GM21786 (cell line): ENCODE measurements at regions not wholly inside any gene's neighbourhood (a gene's known extent, or its start where the extent isn't known, plus 50 kb on each side); places are given as distances from the start of the nearest gene placed in this dataset.

Source experiments
- ATAC-seq: cut with Tn5 transposase; IDR thresholded peaks from one replicate; pipeline ENCODE4 v1.9.1; 2021; ENCODE audit not compliant: unreplicated experiment

- no peak for ATAC-seq
These were observed 152.8 kb downstream of the OAT start for GRCh38 chr10:124265776-124266467.

DNA sequence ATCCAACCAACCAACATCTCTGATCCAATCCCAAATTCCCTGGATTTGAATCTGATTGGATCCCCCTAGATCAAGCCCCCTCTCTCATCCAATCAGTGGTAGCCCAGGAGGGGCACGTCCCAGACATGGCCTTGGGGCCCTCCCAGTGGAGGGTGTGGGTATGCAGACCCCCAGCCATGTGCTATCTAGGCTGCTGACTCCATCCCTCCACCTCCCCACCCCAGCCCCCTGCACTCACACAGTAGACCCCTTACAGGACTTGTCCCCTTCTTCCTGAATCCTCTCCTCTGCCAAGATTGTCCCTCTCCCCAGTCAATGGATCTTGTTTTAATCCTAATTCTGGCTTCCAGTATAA lies 153.4 kb downstream of the OAT start:
- no peak for ATAC-seq

- ATAC-seq = no peak
These were observed 153.9 kb downstream of the OAT start for GRCh38 chr10:124264711-124265390.

DNA sequence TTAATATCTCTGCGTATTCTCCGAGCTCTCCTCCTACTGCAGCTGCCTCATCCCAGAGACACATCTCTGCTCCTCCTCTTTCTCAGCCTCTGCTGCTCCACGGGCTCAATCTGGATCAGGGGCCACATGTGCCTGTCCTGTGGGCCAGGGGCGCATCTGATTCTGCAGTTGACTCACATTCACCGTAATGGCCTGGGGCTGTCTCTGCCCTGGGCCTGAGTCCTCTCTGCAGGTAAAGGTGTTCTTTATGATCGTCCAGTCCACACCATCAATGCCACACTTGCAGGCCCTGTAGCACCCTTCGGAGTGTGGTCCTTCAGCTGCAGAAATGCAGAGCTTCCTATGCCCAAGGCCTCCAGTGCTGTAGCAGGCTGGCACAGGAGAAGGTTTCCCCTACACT lies 154.5 kb downstream of the OAT start:
- ATAC-seq = no peak

DNA sequence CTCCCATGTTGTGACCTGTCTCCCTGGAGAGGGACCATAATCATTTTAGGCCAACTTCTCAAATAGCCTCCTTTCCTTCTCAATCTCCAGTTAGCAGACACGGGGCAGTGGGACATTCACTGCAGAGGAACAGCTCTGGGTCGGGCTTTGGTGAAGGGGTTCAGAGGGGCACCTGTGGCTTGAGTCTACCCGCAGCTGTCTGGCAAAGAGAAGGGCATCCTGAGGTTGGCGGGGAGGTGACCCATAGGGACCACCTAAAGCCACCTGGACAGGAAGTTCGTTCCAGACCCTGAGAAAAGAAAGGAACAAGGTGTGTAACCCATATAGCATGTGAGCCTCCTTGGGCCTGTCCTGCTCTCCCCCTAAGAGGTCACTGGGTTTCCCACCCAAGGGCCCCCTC lies 155.0 kb downstream of the OAT start:
- ATAC-seq = no peak

DNA sequence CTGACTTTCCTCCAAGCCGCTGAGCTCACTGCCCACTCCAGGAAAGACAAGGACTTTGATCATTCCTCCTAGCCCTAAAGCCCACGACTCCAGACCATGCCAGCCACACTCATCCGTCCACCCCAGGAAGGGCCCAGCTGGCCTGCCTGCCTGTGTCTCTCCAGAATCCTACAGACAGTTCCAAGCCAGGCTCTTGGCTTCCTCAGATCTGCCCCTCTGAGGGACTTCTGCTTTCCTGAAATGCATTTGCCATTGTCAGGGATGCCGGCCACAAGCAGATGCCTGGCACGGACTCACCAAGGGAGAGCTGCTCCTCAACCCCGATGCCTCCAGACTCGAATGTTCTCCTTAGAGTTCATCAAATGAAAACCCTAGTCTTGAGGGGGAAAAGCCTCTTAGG lies 155.8 kb downstream of the OAT start:
- no peak for ATAC-seq

DNA sequence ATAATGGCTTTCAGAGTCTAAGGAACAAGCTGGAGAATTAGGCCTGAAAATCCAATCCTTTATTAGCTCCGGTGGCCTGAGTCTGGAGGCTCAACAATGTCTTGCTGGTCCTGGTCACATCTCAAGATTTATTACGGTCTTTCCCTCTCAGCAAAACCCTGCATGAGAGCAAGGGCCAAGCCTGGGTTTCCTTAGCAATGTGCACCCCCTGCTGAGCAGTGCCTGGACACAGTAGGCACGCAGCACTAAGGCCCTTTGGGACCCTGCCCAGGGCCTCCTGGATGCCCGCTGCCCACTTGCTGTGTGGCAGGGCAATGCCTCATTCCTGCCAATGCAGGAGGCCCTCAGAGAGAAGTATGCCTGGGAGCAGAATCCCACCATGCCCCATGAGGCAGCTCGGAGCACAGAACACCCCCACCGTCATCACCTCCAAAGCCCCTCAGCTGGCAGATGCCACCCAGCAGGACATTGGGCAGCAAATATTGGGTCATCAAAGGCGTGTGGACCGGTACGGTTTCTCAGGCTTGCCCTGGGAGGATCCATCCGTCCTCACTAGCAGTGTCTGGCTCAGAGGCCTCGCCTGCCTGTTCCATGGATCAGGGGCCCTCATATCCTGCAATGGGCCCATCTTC lies 156.4 kb downstream of the OAT start:
- no peak for ATAC-seq

- no peak for ATAC-seq
These were observed 159.4 kb downstream of the OAT start for GRCh38 chr10:124259139-124259825.

DNA sequence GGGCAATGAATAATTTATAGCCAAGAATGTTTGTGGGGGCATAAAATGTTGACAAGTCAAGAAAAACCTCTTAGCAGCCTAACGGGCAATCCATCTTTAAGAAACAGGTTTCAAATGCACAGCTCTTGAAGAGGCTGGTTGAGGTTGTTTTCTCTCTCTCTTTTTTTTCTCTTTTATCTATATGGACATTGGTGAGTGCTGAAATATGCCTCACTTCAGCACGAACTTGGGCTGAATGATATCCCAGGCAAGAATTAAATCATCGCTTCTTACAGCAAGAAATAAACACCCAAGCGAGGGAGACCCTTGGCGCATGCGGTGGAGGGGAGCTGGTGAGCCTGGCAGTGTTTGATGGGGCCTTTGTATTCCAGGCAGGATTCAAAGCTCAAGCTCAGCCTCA lies 160.9 kb downstream of the OAT start:
- ATAC-seq = no peak

DNA sequence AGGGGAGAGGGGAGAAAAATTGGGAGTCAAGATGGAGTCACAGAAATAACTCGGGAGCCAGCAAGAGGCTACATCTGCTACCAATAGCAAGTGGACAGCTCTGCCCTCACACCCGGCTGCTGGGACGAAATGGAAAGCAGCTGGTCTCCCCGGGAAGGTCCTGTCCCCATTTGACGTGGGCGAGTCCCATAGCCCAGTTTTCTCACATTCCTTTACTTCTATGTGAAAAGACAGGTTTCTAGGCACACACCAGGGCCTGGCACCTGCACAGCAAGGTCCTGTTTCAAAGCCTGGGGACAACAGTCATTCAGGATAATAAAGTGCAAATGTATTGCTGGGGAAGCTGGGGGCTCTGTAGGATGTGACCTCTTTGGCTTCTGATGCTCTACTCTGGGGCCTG lies 162.6 kb downstream of the OAT start:
- ATAC-seq = no peak

DNA sequence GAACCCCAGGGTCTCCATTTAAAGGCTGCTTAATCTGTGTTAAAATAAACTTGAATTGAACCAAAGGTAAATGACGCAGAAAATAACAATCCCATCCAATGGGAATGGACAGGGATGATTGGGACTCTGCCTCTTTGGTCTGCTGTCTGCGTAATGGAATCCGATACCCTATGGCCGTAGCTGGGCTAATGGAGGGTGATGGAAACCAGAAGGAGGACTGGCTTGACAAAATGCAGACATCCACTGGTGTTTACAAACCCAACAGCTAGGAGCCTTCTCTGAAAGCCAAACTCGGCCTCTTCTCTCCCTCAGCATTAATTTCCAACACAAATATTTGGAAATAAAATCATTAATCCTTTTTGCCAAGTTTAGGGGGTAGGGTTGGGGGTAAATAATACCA lies 162.2 kb upstream of the CHST15 start:
- ATAC-seq = no peak

- ATAC-seq = no peak
These were observed 161.1 kb upstream of the CHST15 start for GRCh38 chr10:124254490-124254889.

DNA sequence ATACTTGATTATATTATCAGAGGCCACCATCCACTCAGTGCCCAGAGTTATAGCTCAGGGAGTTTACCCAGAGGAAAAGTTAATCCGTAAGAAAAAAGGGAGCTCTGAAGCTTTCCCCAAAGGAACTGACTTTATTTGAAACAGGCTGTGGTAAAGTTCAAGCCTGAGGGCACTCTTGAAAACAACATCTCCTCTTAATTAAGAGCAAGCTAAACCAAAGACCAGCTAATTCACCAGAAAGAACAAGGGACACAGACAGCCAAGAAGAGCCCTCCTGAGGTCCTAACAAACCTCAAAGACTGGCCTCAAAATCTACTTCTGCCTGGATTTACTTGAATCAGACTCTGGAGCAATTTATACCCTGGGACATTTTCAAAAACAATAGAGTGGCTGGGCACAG lies 159.6 kb upstream of the CHST15 start:
- ATAC-seq = no peak

DNA sequence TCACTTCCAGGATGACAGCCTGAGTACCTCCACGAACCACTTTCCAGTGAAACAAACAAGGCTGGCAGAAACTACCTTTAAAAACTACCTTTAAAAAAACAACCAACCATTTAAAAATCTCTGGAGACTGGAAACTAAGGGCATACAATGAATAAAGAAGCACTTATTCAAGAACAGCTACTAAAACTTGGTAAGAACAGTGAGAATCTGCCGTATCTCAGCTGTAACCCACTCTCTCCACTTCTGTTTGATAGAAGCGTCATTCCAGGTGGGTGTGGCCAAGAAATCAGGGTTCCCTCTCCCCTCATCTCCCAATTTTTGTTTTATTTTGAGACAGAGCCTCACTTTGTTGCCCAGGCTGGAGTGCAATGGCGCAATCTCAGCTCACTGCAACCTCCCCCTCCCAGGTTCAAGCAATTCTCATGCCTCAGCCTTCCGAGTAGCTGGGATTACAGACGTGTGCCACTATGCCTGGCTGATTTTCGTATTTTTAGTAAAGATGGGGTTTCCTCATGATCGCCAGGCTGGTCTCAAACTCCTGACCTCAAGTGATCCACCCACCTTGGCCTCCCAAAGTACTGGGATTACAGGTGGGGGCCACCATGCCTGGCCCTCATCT lies 158.8 kb upstream of the CHST15 start:
- ATAC-seq = no peak

GRCh38 chr10:124251317-124252065 lies 158.1 kb upstream of the CHST15 start:
- ATAC-seq = no peak

DNA sequence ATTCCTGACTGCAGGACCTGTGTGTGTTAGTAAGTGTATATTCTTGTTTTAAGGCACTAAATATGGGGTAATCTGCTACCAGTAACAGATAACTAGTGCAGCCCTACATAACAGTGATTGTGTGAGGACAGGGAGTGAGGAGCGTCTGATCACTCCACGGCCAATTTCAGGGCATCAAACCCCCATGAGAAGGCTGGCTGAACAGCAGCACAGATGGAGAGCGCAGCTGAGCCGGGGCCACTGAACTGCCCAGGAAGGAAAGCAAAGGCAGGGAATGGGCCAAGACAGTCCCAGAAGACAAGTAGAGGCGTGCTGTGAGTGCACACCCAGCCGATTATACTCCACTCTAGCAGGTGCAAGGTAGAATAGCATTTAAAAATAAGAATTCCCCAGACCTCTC lies 157.1 kb upstream of the CHST15 start:
- ATAC-seq = no peak

DNA sequence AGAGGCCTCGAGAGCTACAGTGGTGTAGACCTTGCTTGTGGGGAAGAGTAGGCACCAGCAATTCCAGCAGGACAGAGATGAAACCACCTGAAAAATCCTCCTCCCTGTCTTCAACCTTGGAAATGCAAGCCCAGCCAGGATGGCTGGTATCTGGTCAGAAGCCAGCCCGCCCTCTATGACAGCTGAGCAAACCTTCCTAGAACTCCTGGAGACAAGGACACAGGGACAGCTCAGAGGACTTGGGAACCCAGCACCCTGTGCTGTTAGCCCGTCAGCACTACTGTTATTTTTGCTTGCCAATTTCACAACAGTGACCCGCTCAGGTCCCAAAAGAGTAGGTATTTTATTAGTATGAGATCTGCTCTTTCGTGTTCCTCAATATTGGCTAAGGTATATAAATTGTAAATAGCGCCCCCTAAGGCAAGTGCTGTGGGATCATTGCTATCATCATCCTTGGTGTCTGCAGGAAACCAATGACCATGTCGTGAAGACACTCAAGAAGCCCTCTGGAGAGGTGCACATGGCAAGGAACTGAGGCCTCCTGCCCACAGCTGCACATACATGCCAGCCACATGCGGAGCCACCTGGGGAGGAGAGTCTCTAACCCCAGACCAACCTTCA lies 156.5 kb upstream of the CHST15 start:
- no peak for ATAC-seq

DNA sequence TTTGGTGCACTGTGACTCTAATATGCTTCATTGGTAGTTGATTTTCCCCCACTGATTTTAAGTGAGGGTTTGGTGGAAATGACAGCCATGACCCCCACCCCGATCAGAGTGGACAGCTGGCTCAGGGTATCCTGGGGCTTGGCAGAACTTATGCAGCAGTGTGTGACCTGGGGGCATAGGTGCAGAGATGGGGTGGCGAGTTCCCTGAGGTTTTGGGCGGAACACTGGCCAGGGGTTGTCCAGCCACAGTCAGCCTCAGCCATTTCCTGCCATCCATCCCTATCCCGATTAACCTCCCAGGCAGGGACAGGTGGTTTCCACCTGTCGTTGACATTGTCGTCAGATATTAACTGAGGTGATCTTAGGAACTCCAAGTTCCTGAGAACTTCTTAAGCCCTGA lies 155.8 kb upstream of the CHST15 start:
- no peak for ATAC-seq

DNA sequence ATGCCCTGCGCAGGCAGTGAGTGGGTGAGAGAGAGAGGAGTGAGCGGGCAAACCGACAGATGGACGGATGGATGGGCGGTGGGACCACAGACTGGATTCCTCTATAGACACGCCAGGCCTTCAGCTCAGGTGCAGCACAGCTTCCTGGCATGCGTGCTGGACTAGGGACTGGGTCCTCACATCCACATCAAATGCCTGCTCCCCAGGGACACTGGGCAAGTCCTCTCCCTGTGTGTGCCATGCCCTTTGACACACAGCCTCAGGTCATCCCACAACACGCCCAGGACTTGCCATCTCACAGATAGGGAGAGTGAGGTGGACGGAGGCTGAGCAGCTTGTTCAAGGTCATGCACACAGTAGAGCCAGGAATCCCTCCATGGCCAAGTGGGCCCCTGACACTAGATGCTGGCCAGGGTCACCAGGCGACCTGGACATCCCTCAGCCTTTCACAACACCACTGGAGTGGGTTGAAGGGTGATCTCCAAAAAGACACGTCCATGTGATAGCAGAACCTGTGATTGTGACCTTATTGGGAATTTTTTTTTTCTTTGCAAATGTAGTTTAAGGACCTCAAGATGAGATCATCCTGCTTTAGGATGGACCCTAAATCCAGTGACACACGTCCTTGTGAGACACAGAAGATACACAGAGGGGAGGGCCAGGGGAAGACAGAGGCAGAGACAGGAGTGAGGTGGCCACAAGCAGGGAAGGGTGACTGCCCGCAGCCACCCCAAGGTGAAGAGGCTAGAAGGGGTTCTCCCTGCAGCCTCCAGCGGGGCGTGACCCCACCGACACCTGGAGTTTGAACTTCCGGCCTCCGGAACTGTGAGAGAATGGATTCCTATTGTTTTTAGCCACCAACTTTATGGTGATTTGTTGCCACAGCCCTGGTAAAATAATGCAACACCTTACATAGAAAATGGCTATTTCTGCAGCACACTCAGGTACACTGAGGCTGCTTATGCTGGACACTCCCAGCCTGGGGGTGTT lies 155.0 kb upstream of the CHST15 start:
- ATAC-seq = no peak
